Choroid plexus epithelial cell (primary cell): ENCODE measurements at regions not wholly inside any gene's neighbourhood (a gene's known extent, or its start where the extent isn't known, plus 50 kb on each side); places are given as distances from the start of the nearest gene placed in this dataset.

Experiments
- DNase-seq: peaks from one replicate; pipeline ENCODE4 v3.0.0-alpha.2; 2010; ENCODE audit warnings: low read depth
- H3K4me3 ChIP-seq: 2 replicates; pipeline ENCODE4 v1.5.1; 2011; ENCODE audit warnings: low read depth, mild to moderate bottlenecking, control low read depth, low read length, moderate library complexity
- TF ChIP-seq, protein P1 (sequence below): conservative IDR thresholded peaks from 2 replicates; pipeline ENCODE4 v1.5.1; 2011; ENCODE audit warnings: low read depth, mild to moderate bottlenecking, control low read depth, inconsistent platforms, low read length, moderate library complexity

DNA sequence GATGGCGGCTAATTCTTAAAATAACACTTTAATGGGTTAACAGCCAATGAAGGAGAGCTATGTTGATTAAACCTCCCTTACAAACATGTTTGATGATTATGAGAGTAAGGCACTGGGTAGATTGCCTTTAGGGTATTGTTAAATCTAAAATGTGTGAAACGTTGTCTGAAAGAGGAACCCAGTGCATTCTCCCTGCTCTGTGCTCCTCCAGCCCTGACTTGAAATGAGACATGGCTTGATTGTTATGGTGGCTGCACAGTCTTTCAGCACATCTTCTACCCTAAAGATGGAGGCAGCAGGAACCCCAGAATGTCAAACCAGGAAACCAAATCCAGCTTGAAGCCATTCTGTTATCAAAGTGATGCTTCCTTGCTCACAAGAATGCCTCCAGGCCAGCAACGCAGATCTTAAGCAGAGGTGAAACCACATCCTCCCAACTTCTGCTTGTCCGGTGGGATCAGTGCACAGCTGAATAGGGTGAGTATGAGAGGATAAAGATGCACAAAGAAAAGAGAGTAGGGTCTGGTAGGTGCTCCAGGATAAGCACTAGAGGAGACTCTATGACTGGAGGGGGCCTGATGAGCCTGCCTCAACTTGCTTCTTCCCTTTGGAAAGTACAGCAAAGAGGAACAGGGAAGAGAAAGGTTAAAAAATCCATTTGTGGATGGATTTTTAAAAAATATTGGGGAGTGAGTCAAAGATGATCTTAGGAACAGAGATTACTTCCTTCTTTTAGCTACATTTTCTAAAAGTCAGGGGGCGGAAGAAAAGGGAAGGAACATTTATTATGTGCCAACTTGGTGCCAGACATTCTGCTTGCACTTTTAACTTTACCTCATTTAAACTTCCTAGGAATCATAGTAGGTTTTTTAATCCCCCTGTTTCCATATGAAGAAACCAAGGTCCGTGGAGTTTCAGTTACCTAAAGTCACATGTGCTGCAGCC lies 523.0 kb downstream of the TXNL1 start:
- TF ChIP-seq, protein P1, sequence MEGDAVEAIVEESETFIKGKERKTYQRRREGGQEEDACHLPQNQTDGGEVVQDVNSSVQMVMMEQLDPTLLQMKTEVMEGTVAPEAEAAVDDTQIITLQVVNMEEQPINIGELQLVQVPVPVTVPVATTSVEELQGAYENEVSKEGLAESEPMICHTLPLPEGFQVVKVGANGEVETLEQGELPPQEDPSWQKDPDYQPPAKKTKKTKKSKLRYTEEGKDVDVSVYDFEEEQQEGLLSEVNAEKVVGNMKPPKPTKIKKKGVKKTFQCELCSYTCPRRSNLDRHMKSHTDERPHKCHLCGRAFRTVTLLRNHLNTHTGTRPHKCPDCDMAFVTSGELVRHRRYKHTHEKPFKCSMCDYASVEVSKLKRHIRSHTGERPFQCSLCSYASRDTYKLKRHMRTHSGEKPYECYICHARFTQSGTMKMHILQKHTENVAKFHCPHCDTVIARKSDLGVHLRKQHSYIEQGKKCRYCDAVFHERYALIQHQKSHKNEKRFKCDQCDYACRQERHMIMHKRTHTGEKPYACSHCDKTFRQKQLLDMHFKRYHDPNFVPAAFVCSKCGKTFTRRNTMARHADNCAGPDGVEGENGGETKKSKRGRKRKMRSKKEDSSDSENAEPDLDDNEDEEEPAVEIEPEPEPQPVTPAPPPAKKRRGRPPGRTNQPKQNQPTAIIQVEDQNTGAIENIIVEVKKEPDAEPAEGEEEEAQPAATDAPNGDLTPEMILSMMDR: no peak
- H3K4me3 ChIP-seq: no peak overlapping the region
- DNase-seq: no peak

DNA sequence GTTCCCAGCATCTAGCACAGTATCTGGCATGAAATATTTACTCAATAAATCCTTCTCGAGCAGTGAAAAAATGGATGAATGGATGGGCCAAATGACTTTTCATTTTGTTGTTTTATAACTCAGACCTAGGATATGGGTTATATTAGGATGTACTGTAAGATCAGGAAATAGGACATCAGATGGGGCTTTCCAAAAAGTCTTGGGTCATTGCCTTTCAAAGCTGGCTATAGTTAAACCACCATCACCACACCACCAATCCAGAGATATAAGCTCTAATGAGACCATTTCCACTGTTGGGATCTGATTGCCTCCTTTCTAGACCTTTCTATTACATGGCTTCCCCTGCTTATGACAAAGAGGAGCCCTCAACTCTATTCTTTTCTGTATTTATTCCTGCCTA lies 525.0 kb upstream of the TCF4 start:
- TF ChIP-seq, protein P1: no peak
- no peak for DNase-seq

DNA sequence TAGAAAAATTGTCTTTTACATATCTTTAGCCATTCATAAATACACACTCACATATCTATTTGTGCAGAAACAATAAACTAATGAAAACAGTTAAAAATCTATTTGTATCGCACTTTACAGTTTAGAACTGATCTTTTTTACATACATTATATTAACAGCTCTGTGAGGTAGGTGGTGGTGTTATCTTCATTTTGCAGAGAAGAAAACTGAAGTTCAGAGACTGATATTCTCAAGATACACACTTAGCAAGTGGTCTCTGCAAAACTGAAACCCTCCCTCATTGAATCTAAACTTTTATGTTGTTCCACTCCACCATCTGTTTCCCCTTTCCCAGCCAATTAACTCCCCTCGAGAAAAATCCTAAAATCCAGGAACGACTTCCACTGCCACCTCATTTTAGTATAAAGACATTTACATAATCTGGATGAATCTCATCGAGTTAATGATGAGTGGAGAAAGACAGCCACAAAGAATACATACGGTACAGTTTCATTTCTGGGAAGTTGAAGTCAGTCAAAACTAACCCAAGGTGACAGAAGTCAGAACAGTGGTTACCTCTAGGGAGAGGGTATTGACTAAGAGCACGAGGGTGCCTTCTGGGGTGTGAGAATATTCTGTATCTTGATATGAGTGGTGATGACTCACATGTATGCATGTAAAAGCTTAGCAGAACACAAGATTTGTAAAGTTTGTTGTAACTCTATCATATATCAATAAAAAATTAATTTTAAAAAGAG lies 524.2 kb upstream of the TCF4 start:
- DNase-seq: peak; percentile 35

More for the DNA sequence above, 525.0 kb upstream of the TCF4 start:
- no peak overlapping the region for H3K4me3 ChIP-seq

DNA sequence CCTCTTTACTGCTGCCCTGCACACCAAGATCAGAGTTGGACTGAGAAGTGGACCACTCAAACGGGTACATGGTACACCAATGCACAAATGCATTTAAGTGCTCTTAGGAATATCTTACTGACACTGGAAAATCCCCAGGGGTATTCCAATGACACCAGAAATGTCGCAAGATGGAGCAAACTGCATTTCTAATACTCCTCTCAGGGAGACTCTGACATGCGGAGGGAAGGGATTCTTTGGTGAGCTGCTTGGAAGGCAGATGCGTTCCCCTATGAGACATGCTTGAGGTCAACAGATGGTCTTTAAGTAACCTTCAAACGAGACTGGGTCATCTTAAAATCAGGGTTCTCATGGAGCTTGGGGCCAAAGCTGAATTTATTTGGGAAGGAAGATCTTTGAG lies 521.8 kb upstream of the TCF4 start:
- no peak for DNase-seq
- TF ChIP-seq, protein P1: no peak
- H3K4me3 ChIP-seq: no peak overlapping the region

More for the DNA sequence above, 524.2 kb upstream of the TCF4 start:
- TF ChIP-seq, protein P1: no peak
- no peak overlapping the region for H3K4me3 ChIP-seq

DNA sequence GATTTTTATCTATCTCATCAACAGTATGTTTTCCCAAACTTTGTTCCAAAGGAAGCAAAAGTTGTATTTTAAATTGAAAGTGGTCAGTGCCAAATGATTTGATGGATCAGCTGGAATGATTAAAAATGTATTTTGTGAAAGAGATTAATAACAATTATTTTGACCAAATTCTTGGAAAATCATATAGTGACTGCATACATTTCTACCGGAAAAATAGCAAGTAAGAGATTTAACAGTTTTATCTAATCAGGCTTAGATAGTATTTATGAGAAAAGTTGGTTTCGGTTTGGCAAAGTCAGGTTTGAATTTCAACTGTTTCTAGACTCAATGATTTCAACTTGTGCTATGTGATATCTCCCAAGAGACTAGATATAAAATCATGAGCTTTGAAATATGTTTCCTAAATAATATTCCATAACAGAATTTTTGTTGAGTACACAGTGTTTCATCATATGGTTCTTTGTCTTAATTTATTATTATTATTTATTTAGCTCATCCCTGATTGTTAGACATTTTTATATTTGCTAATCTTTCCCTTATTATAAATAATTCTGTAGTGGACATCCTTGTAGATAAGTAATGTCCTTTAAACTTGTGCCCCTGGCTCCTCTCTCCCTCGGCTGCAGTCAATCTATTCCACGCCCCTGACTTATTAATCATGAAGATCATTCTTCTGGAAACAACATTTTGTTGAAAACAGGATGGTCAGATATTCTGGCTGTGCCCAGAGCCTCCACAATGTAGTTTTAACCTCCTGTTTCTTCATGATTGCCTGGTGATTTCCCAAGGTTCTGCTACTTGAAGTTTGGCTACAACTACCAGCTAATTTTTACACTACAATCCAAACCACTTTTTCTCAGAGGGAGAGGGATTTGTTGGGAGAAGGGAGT lies 520.7 kb upstream of the TCF4 start:
- DNase-seq: peak; percentile 47
- TF ChIP-seq, protein P1: no peak
- H3K4me3 ChIP-seq: no peak overlapping the region

DNA sequence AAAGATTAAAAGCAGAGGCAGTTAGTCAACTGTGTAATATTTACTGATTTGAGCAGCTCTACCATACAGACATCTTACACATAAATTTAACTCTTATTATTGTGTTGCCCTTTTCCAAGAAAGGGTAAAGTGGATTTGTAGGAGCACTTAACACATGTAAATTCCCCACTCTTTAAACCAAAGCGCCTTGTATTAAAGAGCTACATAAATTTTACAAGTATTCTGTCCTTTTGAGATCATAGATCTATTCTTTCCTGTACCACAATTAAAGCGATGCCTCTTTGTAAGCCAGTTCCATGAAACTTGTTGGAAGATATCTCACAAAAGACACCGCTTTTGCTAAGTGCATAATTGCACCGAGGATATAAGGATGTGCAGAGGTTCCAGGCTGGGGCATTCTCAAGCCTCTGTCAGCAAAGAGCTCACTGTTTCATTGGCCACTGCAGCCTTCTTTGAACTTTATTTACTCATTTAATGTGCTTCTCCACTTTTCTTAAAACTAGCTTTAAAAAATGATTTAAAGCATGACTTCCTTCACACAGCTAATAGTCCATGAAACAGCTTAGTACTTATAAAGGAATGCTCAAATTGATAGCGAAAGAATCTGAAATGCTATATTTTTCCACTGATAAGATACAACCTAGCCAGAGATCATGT lies 520.0 kb upstream of the TCF4 start:
- TF ChIP-seq, protein P1: no peak
- DNase-seq: no peak
- H3K4me3 ChIP-seq: peak overlapping the region; percentile 7
